HEK293 (cell line): ENCODE measurements at regions not wholly inside any gene's neighbourhood (a gene's known extent, or its start where the extent isn't known, plus 50 kb on each side); places are given as distances from the start of the nearest gene placed in this dataset.

ENCODE experiments used
- CTCF ChIA-PET: fragments of 350-600 bp; formaldehyde crosslinking; extraction: SDS; loops from one replicate; lab custom pipeline; 2021; ENCODE audit warnings: antibody characterized with exemption; lab: Yijun Ruan, JAX
- POLR2A ChIA-PET: fragments of 300-600 bp; formaldehyde crosslinking; extraction: SDS; loops from one replicate; lab custom pipeline; 2020; ENCODE audit warnings: antibody characterized with exemption, inconsistent platforms; lab: Yijun Ruan, JAX
- H3K27ac ChIP-seq: fragments of 200-500 bp; sonication (Bioruptor generic); 2 replicates; pipeline ENCODE4 v1.5.1; 2014; ENCODE audit warnings: low read depth, low read length, control low read depth, inconsistent platforms; ENCODE audit errors: extremely low read depth
- H3K36me3 ChIP-seq, 2 experiments: fragments of 200-500 bp in 1 of 2; sonication (Bioruptor generic) in 1 of 2; 1 replicate in 1 of 2; 2 replicates in 1 of 2; pipeline ENCODE4 v1.5.1; 2014 to 2017; ENCODE audit warnings: inconsistent platforms in 2 of 2, low read length in 2 of 2; ENCODE audit not compliant: control insufficient read depth in 2 of 2, insufficient read depth in 1 of 2
- H3K4me1 ChIP-seq: fragments of 200-500 bp; sonication (Bioruptor generic); 2 replicates; pipeline ENCODE4 v1.5.1; 2014; ENCODE audit warnings: mild to moderate bottlenecking, low read length, inconsistent platforms; ENCODE audit not compliant: control insufficient read depth, insufficient read depth
- H3K4me3 ChIP-seq: 2 replicates; pipeline ENCODE4 v1.5.1; 2011; ENCODE audit warnings: low read depth, mild to moderate bottlenecking, control low read depth, low read length, moderate library complexity
- H3K9me3 ChIP-seq: fragments of 200-500 bp; sonication (Bioruptor generic); 2 replicates; pipeline ENCODE4 v1.5.1; 2014; ENCODE audit warnings: low read depth, low read length, inconsistent platforms; ENCODE audit not compliant: control insufficient read depth, insufficient read depth
- BCL11B ChIP-seq: fragments of 450-650 bp; formaldehyde crosslinking; IDR thresholded peaks from 2 replicates; pipeline ENCODE4 v1.5.1; 2016; ENCODE audit warnings: low read depth, missing biosample characterization, missing genetic modification characterization
- FEZF1 ChIP-seq: fragments of 450-650 bp; formaldehyde crosslinking; IDR thresholded peaks from 2 replicates; pipeline ENCODE4 v1.5.1; 2016; ENCODE audit warnings: missing biosample characterization, missing genetic modification characterization
- KLF7 ChIP-seq: fragments of 450-650 bp; formaldehyde crosslinking; IDR thresholded peaks from 2 replicates; pipeline ENCODE4 v1.5.1; 2016; ENCODE audit warnings: missing biosample characterization, missing genetic modification characterization, borderline replicate concordance
- SALL2 ChIP-seq: fragments of 450-650 bp; formaldehyde crosslinking; IDR thresholded peaks from 2 replicates; pipeline ENCODE4 v1.5.0; 2017; ENCODE audit warnings: missing biosample characterization, mild to moderate bottlenecking, missing genetic modification characterization, borderline replicate concordance
- SCRT2 ChIP-seq: fragments of 450-650 bp; formaldehyde crosslinking; IDR thresholded peaks from 2 replicates; pipeline ENCODE4 v1.5.1; 2016; ENCODE audit warnings: missing biosample characterization, missing genetic modification characterization
- ZBTB8A ChIP-seq: fragments of 450-650 bp; formaldehyde crosslinking; IDR thresholded peaks from 2 replicates; pipeline ENCODE4 v1.5.1; 2016; ENCODE audit warnings: missing biosample characterization, missing genetic modification characterization
- ZNF133 ChIP-seq: fragments of 450-650 bp; formaldehyde crosslinking; IDR thresholded peaks from 2 replicates; pipeline ENCODE4 v1.5.1; 2016; ENCODE audit warnings: missing biosample characterization, missing genetic modification characterization
- ZNF433 ChIP-seq: fragments of 450-650 bp; formaldehyde crosslinking; IDR thresholded peaks from 2 replicates; pipeline ENCODE4 v1.5.1; 2016; ENCODE audit warnings: missing biosample characterization, missing genetic modification characterization, low read depth
- ZNF571 ChIP-seq: fragments of 450-650 bp; formaldehyde crosslinking; IDR thresholded peaks from 2 replicates; pipeline ENCODE4 v1.5.0; 2017; ENCODE audit warnings: missing biosample characterization, missing genetic modification characterization
- ZNF610 ChIP-seq: fragments of 450-650 bp; formaldehyde crosslinking; IDR thresholded peaks from 2 replicates; pipeline ENCODE4 v1.5.1; 2016; ENCODE audit warnings: missing biosample characterization, missing genetic modification characterization, borderline replicate concordance
- TF ChIP-seq, protein P1 (sequence below): fragments of 450-650 bp; formaldehyde crosslinking; IDR thresholded peaks from 2 replicates; pipeline ENCODE4 v1.5.1; 2016; ENCODE audit warnings: missing biosample characterization, missing genetic modification characterization
- TF ChIP-seq, protein P2 (sequence below): fragments of 450-650 bp; formaldehyde crosslinking; IDR thresholded peaks from 2 replicates; pipeline ENCODE4 v1.5.1; 2016; ENCODE audit warnings: missing biosample characterization, missing genetic modification characterization
- TF ChIP-seq, protein P3 (sequence below): fragments of 450-650 bp; formaldehyde crosslinking; IDR thresholded peaks from 2 replicates; pipeline ENCODE4 v1.5.1; 2017; ENCODE audit warnings: missing biosample characterization, missing genetic modification characterization
- TF ChIP-seq, protein P4 (sequence below): fragments of 450-650 bp; formaldehyde crosslinking; IDR thresholded peaks from 2 replicates; pipeline ENCODE4; 2016; ENCODE audit warnings: missing biosample characterization, missing genetic modification characterization
- TF ChIP-seq, protein P5 (sequence below): fragments of 450-650 bp; formaldehyde crosslinking; IDR thresholded peaks from 2 replicates; pipeline ENCODE4 v1.5.1; 2016; ENCODE audit warnings: missing biosample characterization, missing genetic modification characterization, borderline replicate concordance
- TF ChIP-seq, protein P6 (sequence below): fragments of 450-650 bp; formaldehyde crosslinking; IDR thresholded peaks from 2 replicates; pipeline ENCODE4 v1.5.1; 2016; ENCODE audit warnings: missing biosample characterization, missing genetic modification characterization
- TF ChIP-seq, protein P7 (sequence below): IDR thresholded peaks from 2 replicates; pipeline ENCODE4 v1.6.1; 2011; ENCODE audit warnings: mild to moderate bottlenecking, low read depth, low read length, borderline replicate concordance

DNA sequence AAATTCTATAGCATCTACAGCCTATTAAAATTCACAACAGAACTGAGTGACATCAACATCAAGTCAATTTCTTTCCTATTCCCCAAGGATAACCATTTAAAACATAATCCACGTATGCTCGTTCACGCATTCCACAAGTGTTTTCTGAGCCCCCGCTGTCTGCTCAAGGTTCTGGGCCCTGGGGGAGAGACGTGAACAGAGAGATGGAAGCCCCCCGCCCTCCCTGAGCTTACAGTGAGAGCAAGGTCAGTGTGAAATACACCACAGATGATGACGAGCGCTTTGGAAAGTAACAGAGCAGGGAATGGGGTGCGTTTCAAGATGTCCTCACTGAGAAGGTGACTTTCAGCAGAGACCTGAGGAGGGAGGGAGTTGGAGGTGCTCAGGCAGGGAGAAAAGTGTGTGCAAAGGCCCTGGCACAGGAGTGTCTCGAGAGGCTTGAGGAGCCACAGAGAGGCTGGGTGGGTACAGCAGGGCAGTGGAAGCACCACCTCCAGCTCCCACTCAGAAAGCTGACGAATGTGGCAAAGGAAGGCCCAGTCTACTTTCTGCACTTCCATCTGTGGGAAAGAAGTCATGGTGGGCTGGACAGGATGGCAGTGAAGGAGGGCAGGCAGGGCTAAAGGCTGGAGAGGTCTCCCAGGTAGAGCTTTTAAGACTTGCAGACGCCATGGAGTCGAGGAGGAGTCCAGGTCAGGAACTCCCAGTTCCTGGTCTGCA is 88.3 kb downstream of the DLL1 start (continued):
- TF ChIP-seq, protein P1, sequence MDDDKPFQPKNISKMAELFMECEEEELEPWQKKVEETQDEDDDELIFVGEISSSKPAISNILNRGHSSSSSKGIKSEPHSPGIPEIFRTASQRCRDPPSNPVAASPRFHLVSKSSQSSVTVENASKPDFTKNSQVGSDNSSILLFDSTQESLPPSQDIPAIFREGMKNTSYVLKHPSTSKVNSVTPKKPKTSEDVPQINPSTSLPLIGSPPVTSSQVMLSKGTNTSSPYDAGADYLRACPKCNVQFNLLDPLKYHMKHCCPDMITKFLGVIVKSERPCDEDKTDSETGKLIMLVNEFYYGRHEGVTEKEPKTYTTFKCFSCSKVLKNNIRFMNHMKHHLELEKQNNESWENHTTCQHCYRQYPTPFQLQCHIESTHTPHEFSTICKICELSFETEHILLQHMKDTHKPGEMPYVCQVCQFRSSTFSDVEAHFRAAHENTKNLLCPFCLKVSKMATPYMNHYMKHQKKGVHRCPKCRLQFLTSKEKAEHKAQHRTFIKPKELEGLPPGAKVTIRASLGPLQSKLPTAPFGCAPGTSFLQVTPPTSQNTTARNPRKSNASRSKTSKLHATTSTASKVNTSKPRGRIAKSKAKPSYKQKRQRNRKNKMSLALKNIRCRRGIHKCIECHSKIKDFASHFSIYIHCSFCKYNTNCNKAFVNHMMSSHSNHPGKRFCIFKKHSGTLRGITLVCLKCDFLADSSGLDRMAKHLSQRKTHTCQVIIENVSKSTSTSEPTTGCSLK (tag by site-specific recombination) = no peak
- TF ChIP-seq, protein P2, sequence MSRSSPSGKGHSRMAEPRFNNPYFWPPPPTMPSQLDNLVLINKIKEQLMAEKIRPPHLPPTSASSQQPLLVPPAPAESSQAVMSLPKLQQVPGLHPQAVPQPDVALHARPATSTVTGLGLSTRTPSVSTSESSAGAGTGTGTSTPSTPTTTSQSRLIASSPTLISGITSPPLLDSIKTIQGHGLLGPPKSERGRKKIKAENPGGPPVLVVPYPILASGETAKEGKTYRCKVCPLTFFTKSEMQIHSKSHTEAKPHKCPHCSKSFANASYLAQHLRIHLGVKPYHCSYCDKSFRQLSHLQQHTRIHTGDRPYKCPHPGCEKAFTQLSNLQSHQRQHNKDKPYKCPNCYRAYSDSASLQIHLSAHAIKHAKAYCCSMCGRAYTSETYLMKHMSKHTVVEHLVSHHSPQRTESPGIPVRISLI (tag by site-specific recombination) = no peak
- TF ChIP-seq, protein P3, sequence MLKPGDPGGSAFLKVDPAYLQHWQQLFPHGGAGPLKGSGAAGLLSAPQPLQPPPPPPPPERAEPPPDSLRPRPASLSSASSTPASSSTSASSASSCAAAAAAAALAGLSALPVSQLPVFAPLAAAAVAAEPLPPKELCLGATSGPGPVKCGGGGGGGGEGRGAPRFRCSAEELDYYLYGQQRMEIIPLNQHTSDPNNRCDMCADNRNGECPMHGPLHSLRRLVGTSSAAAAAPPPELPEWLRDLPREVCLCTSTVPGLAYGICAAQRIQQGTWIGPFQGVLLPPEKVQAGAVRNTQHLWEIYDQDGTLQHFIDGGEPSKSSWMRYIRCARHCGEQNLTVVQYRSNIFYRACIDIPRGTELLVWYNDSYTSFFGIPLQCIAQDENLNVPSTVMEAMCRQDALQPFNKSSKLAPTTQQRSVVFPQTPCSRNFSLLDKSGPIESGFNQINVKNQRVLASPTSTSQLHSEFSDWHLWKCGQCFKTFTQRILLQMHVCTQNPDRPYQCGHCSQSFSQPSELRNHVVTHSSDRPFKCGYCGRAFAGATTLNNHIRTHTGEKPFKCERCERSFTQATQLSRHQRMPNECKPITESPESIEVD (tag by site-specific recombination) = no peak

DNA sequence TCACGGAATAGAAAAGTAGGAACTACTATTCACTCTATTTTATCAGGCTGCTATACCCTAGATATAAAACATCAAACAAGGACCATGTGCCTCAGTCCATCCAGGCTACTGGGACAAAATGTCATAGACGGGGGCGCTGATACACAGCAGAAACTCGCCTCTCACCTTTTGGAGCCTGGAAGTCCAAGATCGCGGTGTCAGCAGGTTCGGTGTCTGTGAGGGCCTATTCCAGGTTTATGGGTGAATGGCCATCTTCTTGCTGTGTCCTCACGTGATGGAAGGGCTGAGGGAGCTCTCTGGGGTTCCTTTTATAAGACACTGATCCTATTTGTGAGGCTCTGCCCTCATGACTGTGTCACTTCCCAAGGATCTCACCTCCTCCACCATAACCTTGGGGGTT is 89.5 kb downstream of the DLL1 start:
- no peak overlapping the region for H3K27ac ChIP-seq
- H3K9me3 ChIP-seq = no peaks in the 10 kb centered on the region; the same call in 1 of the 2 replicates
- TF ChIP-seq BCL11B = no peak
- no peak for TF ChIP-seq ZNF133 (tag by site-specific recombination)
- TF ChIP-seq, protein P4, sequence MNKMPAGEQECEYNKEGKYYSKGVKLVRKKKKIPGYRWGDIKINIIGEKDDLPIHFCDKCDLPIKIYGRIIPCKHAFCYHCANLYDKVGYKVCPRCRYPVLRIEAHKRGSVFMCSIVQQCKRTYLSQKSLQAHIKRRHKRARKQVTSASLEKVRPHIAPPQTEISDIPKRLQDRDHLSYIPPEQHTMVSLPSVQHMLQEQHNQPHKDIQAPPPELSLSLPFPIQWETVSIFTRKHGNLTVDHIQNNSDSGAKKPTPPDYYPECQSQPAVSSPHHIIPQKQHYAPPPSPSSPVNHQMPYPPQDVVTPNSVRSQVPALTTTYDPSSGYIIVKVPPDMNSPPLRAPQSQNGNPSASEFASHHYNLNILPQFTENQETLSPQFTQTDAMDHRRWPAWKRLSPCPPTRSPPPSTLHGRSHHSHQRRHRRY = no peak
- TF ChIP-seq SALL2 (tag by site-specific recombination) = no peak
- no peaks in the 10 kb centered on the region for H3K4me1 ChIP-seq
- ChIA-PET CTCF (interaction anchor here (0.5 kb wide), 1 partner anchor 315 kb away, joined by 3 read pairs; no protein-coding TSS in a partner anchor), POLR2A (no interaction called here)
- H3K36me3 ChIP-seq = no peaks in the 10 kb centered on the region
- no peak overlapping the region for H3K4me3 ChIP-seq

DNA sequence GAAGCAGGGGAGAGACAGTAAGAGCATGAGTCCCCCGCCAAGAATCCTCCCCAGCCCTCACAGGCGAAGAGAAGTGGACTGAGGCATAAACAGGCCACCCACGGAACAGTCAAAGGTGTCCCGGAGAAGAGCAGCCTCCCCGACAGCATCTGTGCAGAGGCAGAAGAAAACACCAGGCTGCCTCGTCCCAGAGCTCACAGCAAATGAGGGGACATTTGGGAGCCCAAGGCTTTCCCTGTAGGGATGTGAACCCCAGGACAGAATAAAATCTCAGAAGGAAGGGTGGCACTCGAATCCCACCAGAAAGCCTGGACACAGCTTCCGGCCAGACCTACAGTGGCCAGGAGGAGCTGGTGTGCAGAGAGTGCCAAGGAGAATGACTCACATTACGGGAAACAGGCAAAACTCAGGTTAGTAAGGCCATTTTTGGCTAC is 90.4 kb downstream of the DLL1 start:
- Histone ChIP-seq H3K9me3 (peaks cover 3% of the 10 kb centered on the region), H3K4me1 (no peaks in the 10 kb centered on the region), H3K4me3 (no peak overlapping the region), H3K36me3 (no peaks in the 10 kb centered on the region), H3K27ac (no peak overlapping the region)
- ChIA-PET CTCF (interaction anchor here (0.6 to 1.2 kb wide), 2 partner anchors 9 to 317 kb away, joined by 3 read pairs; no protein-coding TSS in a partner anchor), POLR2A (no interaction called here)
- no peak for TF ChIP-seq KLF7 (tag by site-specific recombination)
- no peak for TF ChIP-seq FEZF1 (tag by site-specific recombination)
- TF ChIP-seq ZNF433 (tag by site-specific recombination) = no peak
- TF ChIP-seq, protein P5, sequence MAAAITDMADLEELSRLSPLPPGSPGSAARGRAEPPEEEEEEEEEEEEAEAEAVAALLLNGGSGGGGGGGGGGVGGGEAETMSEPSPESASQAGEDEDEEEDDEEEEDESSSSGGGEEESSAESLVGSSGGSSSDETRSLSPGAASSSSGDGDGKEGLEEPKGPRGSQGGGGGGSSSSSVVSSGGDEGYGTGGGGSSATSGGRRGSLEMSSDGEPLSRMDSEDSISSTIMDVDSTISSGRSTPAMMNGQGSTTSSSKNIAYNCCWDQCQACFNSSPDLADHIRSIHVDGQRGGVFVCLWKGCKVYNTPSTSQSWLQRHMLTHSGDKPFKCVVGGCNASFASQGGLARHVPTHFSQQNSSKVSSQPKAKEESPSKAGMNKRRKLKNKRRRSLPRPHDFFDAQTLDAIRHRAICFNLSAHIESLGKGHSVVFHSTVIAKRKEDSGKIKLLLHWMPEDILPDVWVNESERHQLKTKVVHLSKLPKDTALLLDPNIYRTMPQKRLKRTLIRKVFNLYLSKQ (tag by site-specific recombination) = no peak
- no peak for TF ChIP-seq ZNF610 (tag by site-specific recombination)
- no peak for TF ChIP-seq ZBTB8A (tag by site-specific recombination)
- no peak for TF ChIP-seq ZNF571 (tag by site-specific recombination)
- no peak for TF ChIP-seq SCRT2 (tag by site-specific recombination)
- TF ChIP-seq, protein P6, sequence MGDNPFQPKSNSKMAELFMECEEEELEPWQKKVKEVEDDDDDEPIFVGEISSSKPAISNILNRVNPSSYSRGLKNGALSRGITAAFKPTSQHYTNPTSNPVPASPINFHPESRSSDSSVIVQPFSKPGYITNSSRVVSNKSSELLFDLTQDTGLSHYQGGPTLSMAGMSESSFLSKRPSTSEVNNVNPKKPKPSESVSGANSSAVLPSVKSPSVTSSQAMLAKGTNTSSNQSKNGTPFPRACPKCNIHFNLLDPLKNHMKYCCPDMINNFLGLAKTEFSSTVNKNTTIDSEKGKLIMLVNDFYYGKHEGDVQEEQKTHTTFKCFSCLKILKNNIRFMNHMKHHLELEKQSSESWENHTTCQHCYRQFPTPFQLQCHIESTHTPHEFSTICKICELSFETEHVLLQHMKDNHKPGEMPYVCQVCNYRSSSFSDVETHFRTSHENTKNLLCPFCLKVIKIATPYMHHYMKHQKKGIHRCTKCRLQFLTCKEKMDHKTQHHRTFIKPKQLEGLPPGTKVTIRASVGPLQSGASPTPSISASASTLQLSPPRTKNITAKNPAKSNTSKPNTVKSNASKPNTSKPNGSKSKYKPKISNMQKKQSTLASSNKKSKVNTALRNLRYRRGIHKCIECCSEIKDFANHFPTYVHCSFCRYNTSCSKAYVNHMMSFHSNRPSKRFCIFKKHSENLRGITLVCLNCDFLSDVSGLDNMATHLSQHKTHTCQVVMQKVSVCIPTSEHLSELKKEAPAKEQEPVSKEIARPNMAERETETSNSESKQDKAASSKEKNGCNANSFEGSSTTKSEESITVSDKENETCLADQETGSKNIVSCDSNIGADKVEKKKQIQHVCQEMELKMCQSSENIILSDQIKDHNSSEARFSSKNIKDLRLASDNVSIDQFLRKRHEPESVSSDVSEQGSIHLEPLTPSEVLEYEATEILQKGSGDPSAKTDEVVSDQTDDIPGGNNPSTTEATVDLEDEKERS (tag by site-specific recombination) = no peak
- TF ChIP-seq, protein P7, sequence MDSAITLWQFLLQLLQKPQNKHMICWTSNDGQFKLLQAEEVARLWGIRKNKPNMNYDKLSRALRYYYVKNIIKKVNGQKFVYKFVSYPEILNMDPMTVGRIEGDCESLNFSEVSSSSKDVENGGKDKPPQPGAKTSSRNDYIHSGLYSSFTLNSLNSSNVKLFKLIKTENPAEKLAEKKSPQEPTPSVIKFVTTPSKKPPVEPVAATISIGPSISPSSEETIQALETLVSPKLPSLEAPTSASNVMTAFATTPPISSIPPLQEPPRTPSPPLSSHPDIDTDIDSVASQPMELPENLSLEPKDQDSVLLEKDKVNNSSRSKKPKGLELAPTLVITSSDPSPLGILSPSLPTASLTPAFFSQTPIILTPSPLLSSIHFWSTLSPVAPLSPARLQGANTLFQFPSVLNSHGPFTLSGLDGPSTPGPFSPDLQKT = no peak
